Cardiac muscle cell (in vitro differentiated cells and primary cell): ENCODE measurements at regions not wholly inside any gene's neighbourhood (a gene's known extent, or its start where the extent isn't known, plus 50 kb on each side); places are given as distances from the start of the nearest gene placed in this dataset.

Experiments used
- DNase-seq, 2 donors: peaks; one replicate each; pipeline versions ENCODE4 v3.0.0 to v3.0.0-alpha.2; 2010 to 2017; ENCODE audit warnings: low read depth in 1 of 2, low spot score in 1 of 2
- H3K27ac ChIP-seq: fragments of 200-600 bp; sonication (generic); 2 replicates; pipeline ENCODE4 v1.5.1; 2016
- H3K27me3 ChIP-seq: fragments of 200-600 bp; sonication (generic); 2 replicates; pipeline ENCODE4 v1.6.0; 2016; ENCODE audit warnings: control low read depth
- H3K36me3 ChIP-seq: fragments of 200-600 bp; sonication (generic); 2 replicates; pipeline ENCODE4 v1.5.1; 2016; ENCODE audit warnings: control low read depth
- H3K4me1 ChIP-seq: fragments of 200-600 bp; sonication (generic); 2 replicates; pipeline ENCODE4 v1.8.1; 2017; ENCODE audit warnings: low read depth, mild to moderate bottlenecking, mixed run types
- H3K4me3 ChIP-seq: fragments of 200-600 bp; sonication (generic); 2 replicates; pipeline ENCODE4 v1.5.1; 2016; ENCODE audit warnings: mild to moderate bottlenecking
- H3K9me3 ChIP-seq: fragments of 200-600 bp; sonication (generic); 2 replicates; pipeline ENCODE4 v1.5.1; 2017; ENCODE audit warnings: low read depth, mild to moderate bottlenecking, control low read depth
- TF ChIP-seq, protein P1 (sequence below): IDR thresholded peaks from 2 replicates; pipeline ENCODE4 v1.5.1; 2012; ENCODE audit warnings: low read depth, mild to moderate bottlenecking, low read length

GRCh38 chr2:129483366-129483765, 496.1 kb upstream of the RAB6C start:
- TF ChIP-seq, protein P1, sequence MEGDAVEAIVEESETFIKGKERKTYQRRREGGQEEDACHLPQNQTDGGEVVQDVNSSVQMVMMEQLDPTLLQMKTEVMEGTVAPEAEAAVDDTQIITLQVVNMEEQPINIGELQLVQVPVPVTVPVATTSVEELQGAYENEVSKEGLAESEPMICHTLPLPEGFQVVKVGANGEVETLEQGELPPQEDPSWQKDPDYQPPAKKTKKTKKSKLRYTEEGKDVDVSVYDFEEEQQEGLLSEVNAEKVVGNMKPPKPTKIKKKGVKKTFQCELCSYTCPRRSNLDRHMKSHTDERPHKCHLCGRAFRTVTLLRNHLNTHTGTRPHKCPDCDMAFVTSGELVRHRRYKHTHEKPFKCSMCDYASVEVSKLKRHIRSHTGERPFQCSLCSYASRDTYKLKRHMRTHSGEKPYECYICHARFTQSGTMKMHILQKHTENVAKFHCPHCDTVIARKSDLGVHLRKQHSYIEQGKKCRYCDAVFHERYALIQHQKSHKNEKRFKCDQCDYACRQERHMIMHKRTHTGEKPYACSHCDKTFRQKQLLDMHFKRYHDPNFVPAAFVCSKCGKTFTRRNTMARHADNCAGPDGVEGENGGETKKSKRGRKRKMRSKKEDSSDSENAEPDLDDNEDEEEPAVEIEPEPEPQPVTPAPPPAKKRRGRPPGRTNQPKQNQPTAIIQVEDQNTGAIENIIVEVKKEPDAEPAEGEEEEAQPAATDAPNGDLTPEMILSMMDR: no peak
- Histone ChIP-seq H3K9me3 (no peaks in the 10 kb centered on the region), H3K4me3 (no peak overlapping the region), H3K4me1 (no peaks in the 10 kb centered on the region), H3K36me3 (no peaks in the 10 kb centered on the region), H3K27ac (no peak overlapping the region), H3K27me3 (no peaks in the 10 kb centered on the region)
- no peak for DNase-seq

DNA sequence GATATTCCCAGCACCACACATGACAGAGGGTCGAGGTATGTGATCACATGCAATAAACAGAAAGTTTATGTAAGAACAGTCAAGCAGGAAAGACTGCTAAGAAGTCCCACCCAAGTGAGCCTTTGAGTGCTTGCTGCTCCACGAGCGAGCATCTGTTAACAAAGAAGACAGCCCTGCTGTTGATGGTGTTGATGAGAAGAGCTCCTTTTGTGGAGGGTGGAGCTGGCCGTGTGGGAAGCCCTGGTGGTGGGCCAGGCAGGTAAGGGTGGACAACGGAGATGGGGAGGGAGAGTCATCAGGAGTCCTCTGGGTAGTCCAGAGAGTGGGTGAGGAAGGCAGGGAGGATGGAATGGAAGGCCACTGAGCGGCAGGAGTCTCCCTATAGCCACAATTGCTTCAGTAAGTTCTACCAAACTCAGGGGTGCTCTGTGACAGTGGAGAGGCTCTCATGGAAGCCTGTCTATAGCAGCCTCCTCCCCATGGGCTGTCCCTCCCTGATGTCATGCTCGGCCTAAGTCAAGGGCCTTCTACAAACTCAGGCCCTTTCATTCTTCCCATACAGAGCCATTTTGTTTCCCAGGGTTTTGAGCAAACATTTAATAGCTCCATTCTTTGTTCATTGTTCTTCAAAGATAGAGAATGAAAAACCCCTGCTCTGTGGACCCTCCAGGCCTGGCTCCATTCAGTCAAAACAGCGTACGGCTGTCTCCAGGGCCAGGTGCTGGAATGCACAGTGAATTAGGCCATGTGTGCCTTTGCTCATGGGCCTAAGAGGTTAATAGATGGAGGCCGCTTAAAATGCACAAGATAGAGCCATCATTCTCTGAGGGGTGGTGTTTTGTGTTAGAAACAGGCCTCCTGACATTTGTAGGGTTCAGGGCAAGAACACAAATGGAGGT, 494.2 kb upstream of the RAB6C start:
- Histone ChIP-seq H3K27me3 (no peaks in the 10 kb centered on the region), H3K27ac (no peak overlapping the region), H3K36me3 (no peaks in the 10 kb centered on the region), H3K9me3 (no peaks in the 10 kb centered on the region), H3K4me3 (no peak overlapping the region), H3K4me1 (no peaks in the 10 kb centered on the region)
- TF ChIP-seq, protein P1: no peak
- DNase-seq: no peak

DNA sequence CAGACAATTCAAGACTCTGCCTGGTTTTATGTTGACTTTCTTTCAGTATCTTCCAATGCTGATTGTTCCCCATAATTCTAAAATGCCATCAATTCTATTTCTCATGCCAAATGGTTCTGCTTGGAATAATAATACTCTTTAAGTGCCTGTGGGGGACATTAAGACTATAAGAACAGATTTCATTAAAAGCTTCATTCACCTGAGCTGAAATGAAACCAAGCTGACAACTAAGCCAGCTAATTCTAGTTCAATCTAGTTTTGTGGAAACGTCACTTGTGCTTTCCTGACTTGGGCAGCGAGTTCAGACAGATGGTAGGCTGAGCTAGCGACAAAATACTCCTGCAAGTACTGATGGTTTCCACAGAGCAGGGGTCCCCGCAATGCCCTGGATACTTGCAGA, 491.1 kb upstream of the RAB6C start:
- DNase-seq: no peak
- TF ChIP-seq, protein P1: no peak
- no peaks in the 10 kb centered on the region for H3K27me3 ChIP-seq
- H3K4me1 ChIP-seq: no peaks in the 10 kb centered on the region
- H3K36me3 ChIP-seq: no peaks in the 10 kb centered on the region
- H3K27ac ChIP-seq: no peak overlapping the region
- no peak overlapping the region for H3K4me3 ChIP-seq
- H3K9me3 ChIP-seq: no peaks in the 10 kb centered on the region

- TF ChIP-seq, protein P1: no peak
- no peaks in the 10 kb centered on the region for H3K27me3 ChIP-seq
- H3K9me3 ChIP-seq: no peaks in the 10 kb centered on the region
- no peaks in the 10 kb centered on the region for H3K36me3 ChIP-seq
- H3K4me1 ChIP-seq: no peaks in the 10 kb centered on the region
- H3K4me3 ChIP-seq: no peak overlapping the region
- H3K27ac ChIP-seq: no peak overlapping the region
- DNase-seq: peak in 1 of 2 donors; percentile 17
Observed at GRCh38 chr2:129490641-129491040, 488.8 kb upstream of the RAB6C start.

DNA sequence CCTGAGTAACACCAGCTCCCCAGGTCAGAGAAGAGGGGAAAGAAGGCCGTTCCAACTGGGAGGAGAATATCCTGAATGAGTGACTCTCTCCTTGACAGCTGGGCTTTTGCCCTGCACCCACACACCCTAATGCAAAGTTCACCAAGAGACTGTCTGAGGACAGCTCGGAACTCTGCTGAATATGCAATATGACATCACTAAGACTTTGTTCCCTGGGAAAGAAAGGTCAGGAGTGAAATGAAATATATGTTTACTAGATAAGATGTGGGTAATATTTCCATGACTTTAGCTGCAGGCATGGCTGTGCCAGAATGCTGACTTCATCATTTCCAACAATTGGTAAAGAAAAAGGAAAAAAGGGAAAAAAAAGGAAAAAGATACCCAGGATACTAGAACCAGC, 488.2 kb upstream of the RAB6C start:
- Histone ChIP-seq H3K9me3 (no peaks in the 10 kb centered on the region), H3K36me3 (no peaks in the 10 kb centered on the region), H3K27me3 (no peaks in the 10 kb centered on the region), H3K4me1 (no peaks in the 10 kb centered on the region), H3K4me3 (no peak overlapping the region), H3K27ac (no peak overlapping the region)
- TF ChIP-seq, protein P1: no peak
- peak in 1 of 2 donors; percentile 20 for DNase-seq
